HepG2 (cell line): ENCODE measurements at regions not wholly inside any gene's neighbourhood (a gene's known extent, or its start where the extent isn't known, plus 50 kb on each side); places are given as distances from the start of the nearest gene placed in this dataset.

Experiments
- CC2D1A ChIP-seq: sonication (generic); formaldehyde crosslinking; IDR thresholded peaks from 2 replicates; pipeline ENCODE4 v1.8.1; 2023; ENCODE audit warnings: mild to moderate bottlenecking, missing genetic modification reagents
- DR1 ChIP-seq: sonication (generic); formaldehyde crosslinking; IDR thresholded peaks from 2 replicates; pipeline ENCODE4 v1.8.0; 2021; ENCODE audit warnings: mild to moderate bottlenecking, missing genetic modification reagents, inconsistent platforms
- EED ChIP-seq: sonication (generic); formaldehyde crosslinking; IDR thresholded peaks from 2 replicates; pipeline ENCODE4 v1.5.0; 2020; ENCODE audit warnings: mild to moderate bottlenecking, missing genetic modification reagents
- FOXA1 ChIP-seq, 2 experiments: fragments of 450-650 bp in 1 of 2; sonication (generic) in 1 of 2; formaldehyde crosslinking in 1 of 2; IDR thresholded peaks; 2 replicates each; pipeline versions ENCODE4 v1.4.0 to v1.6.1; 2016 to 2020; ENCODE audit warnings: missing genetic modification reagents in 1 of 2
- GZF1 ChIP-seq: sonication (generic); formaldehyde crosslinking; IDR thresholded peaks from 2 replicates; pipeline ENCODE4 v1.5.1; 2020; ENCODE audit warnings: mild to moderate bottlenecking, missing genetic modification reagents
- MXI1 ChIP-seq: IDR thresholded peaks from 3 replicates; pipeline ENCODE4 v1.6.1; 2012; ENCODE audit warnings: low read depth, low read length, inconsistent platforms, borderline replicate concordance
- RBM22 ChIP-seq: fragments of 200-400 bp; formaldehyde crosslinking; optimal IDR thresholded peaks from 2 replicates; pipeline ENCODE3; 2017; ENCODE audit warnings: mild to moderate bottlenecking, low read length, moderate library complexity
- RFXANK ChIP-seq: IDR thresholded peaks from 2 replicates; pipeline ENCODE4 v1.6.1; 2016
- RNF2 ChIP-seq: fragments of 450-650 bp; conservative IDR thresholded peaks from 2 replicates; pipeline ENCODE4 v1.6.1; 2016; ENCODE audit warnings: low read depth
- SOX13 ChIP-seq, 3 experiments: fragments of 450-650 bp in 1 of 3; sonication (generic) in 1 of 3; formaldehyde crosslinking in 1 of 3; IDR thresholded peaks in 2 of 3; conservative IDR thresholded peaks in 1 of 3; 2 replicates each; pipeline versions ENCODE4 v1.5.0 to v1.6.1; 2016 to 2020; ENCODE audit warnings: antibody characterized with exemption in 1 of 3, mild to moderate bottlenecking in 1 of 3, missing compliant biosample characterization in 1 of 3, missing genetic modification reagents in 1 of 3, moderate library complexity in 1 of 3
- WIZ ChIP-seq: sonication (generic); formaldehyde crosslinking; IDR thresholded peaks from 2 replicates; pipeline ENCODE4 v1.5.1; 2020; ENCODE audit warnings: mild to moderate bottlenecking, missing genetic modification reagents
- ZNF431 ChIP-seq: sonication (generic); formaldehyde crosslinking; IDR thresholded peaks from 2 replicates; pipeline ENCODE4 v1.9.0; 2022; ENCODE audit warnings: missing genetic modification reagents, low read depth, mild to moderate bottlenecking, borderline replicate concordance
- ZNF484 ChIP-seq: sonication (generic); formaldehyde crosslinking; IDR thresholded peaks from 2 replicates; pipeline ENCODE4 v1.5.1; 2020; ENCODE audit warnings: mild to moderate bottlenecking, low read depth, missing genetic modification reagents, borderline replicate concordance
- ZSCAN12 ChIP-seq: sonication (generic); formaldehyde crosslinking; IDR thresholded peaks from 2 replicates; pipeline ENCODE4 v1.9.0; 2021; ENCODE audit warnings: mild to moderate bottlenecking, missing genetic modification reagents
- TF ChIP-seq, protein P1 (sequence below): IDR thresholded peaks from 2 replicates; pipeline ENCODE4 v1.6.1; 2016; ENCODE audit warnings: low read depth, missing genetic modification reagents, missing compliant biosample characterization
- TF ChIP-seq, protein P2 (sequence below): sonication (generic); formaldehyde crosslinking; IDR thresholded peaks from 2 replicates; pipeline ENCODE4 v1.4.0; 2020; ENCODE audit warnings: mild to moderate bottlenecking, missing genetic modification reagents
- TF ChIP-seq, protein P3 (sequence below): sonication (generic); formaldehyde crosslinking; IDR thresholded peaks from 2 replicates; pipeline ENCODE4 v1.5.1; 2020; ENCODE audit warnings: missing genetic modification reagents, mild to moderate bottlenecking, borderline replicate concordance
- TF ChIP-seq, protein P4 (sequence below): sonication (generic); formaldehyde crosslinking; IDR thresholded peaks from 2 replicates; pipeline ENCODE4 v1.5.0; 2020; ENCODE audit warnings: mild to moderate bottlenecking, missing genetic modification reagents, moderate library complexity

DNA sequence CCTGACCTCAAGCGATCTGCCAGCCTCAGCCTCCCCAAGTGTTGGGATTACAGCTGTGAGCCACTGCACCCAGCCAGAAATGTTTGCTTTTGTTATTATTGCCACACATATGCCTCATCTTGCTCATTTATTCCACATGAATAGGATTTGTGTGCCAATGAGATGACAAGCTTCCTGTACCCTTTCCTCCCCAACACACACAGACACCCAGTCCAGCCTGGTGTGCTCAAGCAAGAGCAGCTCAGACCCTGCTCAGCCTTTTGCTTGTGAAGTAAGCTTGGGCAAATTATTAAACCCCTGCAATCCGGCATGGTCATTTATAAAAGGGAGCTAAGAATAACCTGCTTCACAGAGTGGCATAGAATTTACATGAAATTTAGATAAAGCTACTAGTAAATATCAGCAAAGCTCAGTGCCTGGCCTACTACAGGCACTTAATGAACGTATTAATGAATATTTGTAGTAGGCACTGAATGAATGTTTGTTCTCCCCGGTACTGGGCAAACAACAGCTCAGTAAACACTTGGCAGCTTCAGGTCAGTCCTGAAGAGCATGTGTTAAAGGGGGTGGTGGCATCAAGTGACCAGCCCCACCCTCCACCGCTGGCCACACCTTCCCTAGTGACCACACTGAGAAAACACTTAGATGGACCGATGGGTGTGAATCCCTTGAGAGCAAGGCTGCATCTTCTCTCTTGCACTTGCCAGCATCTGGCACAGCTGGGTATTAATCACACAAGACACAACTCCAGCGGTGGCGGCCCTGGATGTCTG, 280.2 kb downstream of the SRBD1 start (continued):
- TF ChIP-seq, protein P1, sequence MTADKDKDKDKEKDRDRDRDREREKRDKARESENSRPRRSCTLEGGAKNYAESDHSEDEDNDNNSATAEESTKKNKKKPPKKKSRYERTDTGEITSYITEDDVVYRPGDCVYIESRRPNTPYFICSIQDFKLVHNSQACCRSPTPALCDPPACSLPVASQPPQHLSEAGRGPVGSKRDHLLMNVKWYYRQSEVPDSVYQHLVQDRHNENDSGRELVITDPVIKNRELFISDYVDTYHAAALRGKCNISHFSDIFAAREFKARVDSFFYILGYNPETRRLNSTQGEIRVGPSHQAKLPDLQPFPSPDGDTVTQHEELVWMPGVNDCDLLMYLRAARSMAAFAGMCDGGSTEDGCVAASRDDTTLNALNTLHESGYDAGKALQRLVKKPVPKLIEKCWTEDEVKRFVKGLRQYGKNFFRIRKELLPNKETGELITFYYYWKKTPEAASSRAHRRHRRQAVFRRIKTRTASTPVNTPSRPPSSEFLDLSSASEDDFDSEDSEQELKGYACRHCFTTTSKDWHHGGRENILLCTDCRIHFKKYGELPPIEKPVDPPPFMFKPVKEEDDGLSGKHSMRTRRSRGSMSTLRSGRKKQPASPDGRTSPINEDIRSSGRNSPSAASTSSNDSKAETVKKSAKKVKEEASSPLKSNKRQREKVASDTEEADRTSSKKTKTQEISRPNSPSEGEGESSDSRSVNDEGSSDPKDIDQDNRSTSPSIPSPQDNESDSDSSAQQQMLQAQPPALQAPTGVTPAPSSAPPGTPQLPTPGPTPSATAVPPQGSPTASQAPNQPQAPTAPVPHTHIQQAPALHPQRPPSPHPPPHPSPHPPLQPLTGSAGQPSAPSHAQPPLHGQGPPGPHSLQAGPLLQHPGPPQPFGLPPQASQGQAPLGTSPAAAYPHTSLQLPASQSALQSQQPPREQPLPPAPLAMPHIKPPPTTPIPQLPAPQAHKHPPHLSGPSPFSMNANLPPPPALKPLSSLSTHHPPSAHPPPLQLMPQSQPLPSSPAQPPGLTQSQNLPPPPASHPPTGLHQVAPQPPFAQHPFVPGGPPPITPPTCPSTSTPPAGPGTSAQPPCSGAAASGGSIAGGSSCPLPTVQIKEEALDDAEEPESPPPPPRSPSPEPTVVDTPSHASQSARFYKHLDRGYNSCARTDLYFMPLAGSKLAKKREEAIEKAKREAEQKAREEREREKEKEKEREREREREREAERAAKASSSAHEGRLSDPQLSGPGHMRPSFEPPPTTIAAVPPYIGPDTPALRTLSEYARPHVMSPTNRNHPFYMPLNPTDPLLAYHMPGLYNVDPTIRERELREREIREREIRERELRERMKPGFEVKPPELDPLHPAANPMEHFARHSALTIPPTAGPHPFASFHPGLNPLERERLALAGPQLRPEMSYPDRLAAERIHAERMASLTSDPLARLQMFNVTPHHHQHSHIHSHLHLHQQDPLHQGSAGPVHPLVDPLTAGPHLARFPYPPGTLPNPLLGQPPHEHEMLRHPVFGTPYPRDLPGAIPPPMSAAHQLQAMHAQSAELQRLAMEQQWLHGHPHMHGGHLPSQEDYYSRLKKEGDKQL (CRISPR knock-in tag): no peak
- TF ChIP-seq, protein P2, sequence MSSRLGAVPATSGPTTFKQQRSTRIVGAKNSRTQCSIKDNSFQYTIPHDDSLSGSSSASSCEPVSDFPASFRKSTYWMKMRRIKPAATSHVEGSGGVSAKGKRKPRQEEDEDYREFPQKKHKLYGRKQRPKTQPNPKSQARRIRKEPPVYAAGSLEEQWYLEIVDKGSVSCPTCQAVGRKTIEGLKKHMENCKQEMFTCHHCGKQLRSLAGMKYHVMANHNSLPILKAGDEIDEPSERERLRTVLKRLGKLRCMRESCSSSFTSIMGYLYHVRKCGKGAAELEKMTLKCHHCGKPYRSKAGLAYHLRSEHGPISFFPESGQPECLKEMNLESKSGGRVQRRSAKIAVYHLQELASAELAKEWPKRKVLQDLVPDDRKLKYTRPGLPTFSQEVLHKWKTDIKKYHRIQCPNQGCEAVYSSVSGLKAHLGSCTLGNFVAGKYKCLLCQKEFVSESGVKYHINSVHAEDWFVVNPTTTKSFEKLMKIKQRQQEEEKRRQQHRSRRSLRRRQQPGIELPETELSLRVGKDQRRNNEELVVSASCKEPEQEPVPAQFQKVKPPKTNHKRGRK (CRISPR knock-in tag): no peak
- TF ChIP-seq RFXANK (CRISPR knock-in tag) (no peak), FOXA1 (IDR thresholded peaks at IDR 0.05) (no peak), FOXA1 (CRISPR knock-in tag; IDR thresholded peaks at IDR 0.05) (peak; percentile 42), RNF2 (no peak), EED (no peak), ZSCAN12 (CRISPR knock-in tag) (no peak), CC2D1A (CRISPR knock-in tag) (no peak), ZNF484 (CRISPR knock-in tag) (no peak), SOX13 (IDR thresholded peaks at IDR 0.05) (no peak), SOX13 (CRISPR knock-in tag; conservative IDR thresholded peaks at IDR 0.05 in 1 of 2, IDR thresholded peaks at IDR 0.05 in 1 of 2) (peak in 1 of 2 experiments; percentile 23; a peak in 1 of 4 replicates), RBM22 (no peak), DR1 (no peak), WIZ (CRISPR knock-in tag) (no peak), GZF1 (no peak), ZNF431 (CRISPR knock-in tag) (no peak), MXI1 (no peak)
- TF ChIP-seq, protein P3, sequence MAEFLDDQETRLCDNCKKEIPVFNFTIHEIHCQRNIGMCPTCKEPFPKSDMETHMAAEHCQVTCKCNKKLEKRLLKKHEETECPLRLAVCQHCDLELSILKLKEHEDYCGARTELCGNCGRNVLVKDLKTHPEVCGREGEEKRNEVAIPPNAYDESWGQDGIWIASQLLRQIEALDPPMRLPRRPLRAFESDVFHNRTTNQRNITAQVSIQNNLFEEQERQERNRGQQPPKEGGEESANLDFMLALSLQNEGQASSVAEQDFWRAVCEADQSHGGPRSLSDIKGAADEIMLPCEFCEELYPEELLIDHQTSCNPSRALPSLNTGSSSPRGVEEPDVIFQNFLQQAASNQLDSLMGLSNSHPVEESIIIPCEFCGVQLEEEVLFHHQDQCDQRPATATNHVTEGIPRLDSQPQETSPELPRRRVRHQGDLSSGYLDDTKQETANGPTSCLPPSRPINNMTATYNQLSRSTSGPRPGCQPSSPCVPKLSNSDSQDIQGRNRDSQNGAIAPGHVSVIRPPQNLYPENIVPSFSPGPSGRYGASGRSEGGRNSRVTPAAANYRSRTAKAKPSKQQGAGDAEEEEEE: no peak
- TF ChIP-seq, protein P4, sequence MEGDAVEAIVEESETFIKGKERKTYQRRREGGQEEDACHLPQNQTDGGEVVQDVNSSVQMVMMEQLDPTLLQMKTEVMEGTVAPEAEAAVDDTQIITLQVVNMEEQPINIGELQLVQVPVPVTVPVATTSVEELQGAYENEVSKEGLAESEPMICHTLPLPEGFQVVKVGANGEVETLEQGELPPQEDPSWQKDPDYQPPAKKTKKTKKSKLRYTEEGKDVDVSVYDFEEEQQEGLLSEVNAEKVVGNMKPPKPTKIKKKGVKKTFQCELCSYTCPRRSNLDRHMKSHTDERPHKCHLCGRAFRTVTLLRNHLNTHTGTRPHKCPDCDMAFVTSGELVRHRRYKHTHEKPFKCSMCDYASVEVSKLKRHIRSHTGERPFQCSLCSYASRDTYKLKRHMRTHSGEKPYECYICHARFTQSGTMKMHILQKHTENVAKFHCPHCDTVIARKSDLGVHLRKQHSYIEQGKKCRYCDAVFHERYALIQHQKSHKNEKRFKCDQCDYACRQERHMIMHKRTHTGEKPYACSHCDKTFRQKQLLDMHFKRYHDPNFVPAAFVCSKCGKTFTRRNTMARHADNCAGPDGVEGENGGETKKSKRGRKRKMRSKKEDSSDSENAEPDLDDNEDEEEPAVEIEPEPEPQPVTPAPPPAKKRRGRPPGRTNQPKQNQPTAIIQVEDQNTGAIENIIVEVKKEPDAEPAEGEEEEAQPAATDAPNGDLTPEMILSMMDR (CRISPR knock-in tag): no peak
